Ishikawa (cell line): ENCODE measurements at regions not wholly inside any gene's neighbourhood (a gene's known extent, or its start where the extent isn't known, plus 50 kb on each side); places are given as distances from the start of the nearest gene placed in this dataset.

Experiments used
- EP300 ChIP-seq: IDR thresholded peaks from 2 replicates; pipeline ENCODE4 v1.6.1; 2012; ENCODE audit warnings: borderline replicate concordance
- MAX ChIP-seq: IDR thresholded peaks from 2 replicates; pipeline ENCODE4 v1.6.1; 2012
- REST ChIP-seq: IDR thresholded peaks from 2 replicates; pipeline ENCODE4 v1.6.1; 2012; ENCODE audit warnings: low read depth, mild to moderate bottlenecking
- TEAD4 ChIP-seq: IDR thresholded peaks from 2 replicates; pipeline ENCODE4 v1.6.1; 2012

GRCh38 chr6:117079951-117080350 lies 185.4 kb upstream of the VGLL2 start:
- no peak for TF ChIP-seq MAX
- TF ChIP-seq EP300 = no peak
- no peak for TF ChIP-seq TEAD4
- TF ChIP-seq REST = no peak
